H1 (cell line): ENCODE measurements at regions not wholly inside any gene's neighbourhood (a gene's known extent, or its start where the extent isn't known, plus 50 kb on each side); places are given as distances from the start of the nearest gene placed in this dataset.

Experiments
- BCL11A ChIP-seq, 2 experiments: IDR thresholded peaks; one replicate each; pipeline ENCODE4 v1.6.1; 2011; ENCODE audit warnings: low read depth in 2 of 2, low read length in 2 of 2, mild to moderate bottlenecking in 2 of 2
- GABPA ChIP-seq: IDR thresholded peaks from 2 replicates; pipeline ENCODE4 v1.6.1; 2011; ENCODE audit warnings: mild to moderate bottlenecking, low read length, moderate library complexity, borderline replicate concordance; ENCODE audit not compliant: insufficient read depth
- JUND ChIP-seq: IDR thresholded peaks from 2 replicates; pipeline ENCODE4 v1.6.1; 2011; ENCODE audit warnings: mild to moderate bottlenecking, improper control_type of control experiment, low read length
- KDM5A ChIP-seq: fragments of 200-600 bp; IDR thresholded peaks from 2 replicates; pipeline ENCODE4 v1.7.1; 2012; ENCODE audit warnings: mild to moderate bottlenecking, low read length, inconsistent platforms, mixed read lengths
- NRF1 ChIP-seq: IDR thresholded peaks from 2 replicates; pipeline ENCODE4 v1.6.1; 2011; ENCODE audit warnings: mild to moderate bottlenecking, low read depth, low read length, improper control_type of control experiment
- POLR2A ChIP-seq, 2 experiments: IDR thresholded peaks; 1 replicate in 1 of 2; 2 replicates in 1 of 2; pipeline ENCODE4 v1.6.1; 2011; ENCODE audit warnings: low read depth in 2 of 2, low read length in 2 of 2, mild to moderate bottlenecking in 2 of 2; ENCODE audit errors: control extremely low read depth in 1 of 2
- POLR2AphosphoS5 ChIP-seq: IDR thresholded peaks from 2 replicates; pipeline ENCODE4 v1.6.1; 2011; ENCODE audit warnings: low read depth, low read length
- SIN3A ChIP-seq, 2 experiments: IDR thresholded peaks in 1 of 2; conservative IDR thresholded peaks in 1 of 2; 2 replicates each; pipeline ENCODE4 v1.6.1; 2011 to 2012; ENCODE audit warnings: low read length in 2 of 2, improper control_type of control experiment in 1 of 2, low read depth in 1 of 2, mild to moderate bottlenecking in 1 of 2
- SP1 ChIP-seq: IDR thresholded peaks from 2 replicates; pipeline ENCODE4 v1.6.1; 2011; ENCODE audit warnings: low read depth, low read length
- TEAD4 ChIP-seq: IDR thresholded peaks from 2 replicates; pipeline ENCODE4 v1.6.1; 2012; ENCODE audit warnings: low read depth, low read length, inconsistent platforms, mixed read lengths
- YY1 ChIP-seq: IDR thresholded peaks from 2 replicates; pipeline ENCODE4 v1.6.1; 2011; ENCODE audit warnings: low read depth, mild to moderate bottlenecking, low read length
- TF ChIP-seq, protein P1 (sequence below), 3 experiments: IDR thresholded peaks; 1 replicate in 2 of 3; 2 replicates in 1 of 3; pipeline versions ENCODE4 v1.5.1 to v1.6.1; 2011; ENCODE audit warnings: low read length in 3 of 3, mild to moderate bottlenecking in 3 of 3, inconsistent platforms in 2 of 3, low read depth in 1 of 3, moderate library complexity in 1 of 3; ENCODE audit not compliant: insufficient read depth in 1 of 3; ENCODE audit errors: control extremely low read depth in 1 of 3
- TF ChIP-seq, protein P2 (sequence below): IDR thresholded peaks from 2 replicates; pipeline ENCODE4 v1.6.1; 2012; ENCODE audit warnings: low read length, inconsistent platforms

DNA sequence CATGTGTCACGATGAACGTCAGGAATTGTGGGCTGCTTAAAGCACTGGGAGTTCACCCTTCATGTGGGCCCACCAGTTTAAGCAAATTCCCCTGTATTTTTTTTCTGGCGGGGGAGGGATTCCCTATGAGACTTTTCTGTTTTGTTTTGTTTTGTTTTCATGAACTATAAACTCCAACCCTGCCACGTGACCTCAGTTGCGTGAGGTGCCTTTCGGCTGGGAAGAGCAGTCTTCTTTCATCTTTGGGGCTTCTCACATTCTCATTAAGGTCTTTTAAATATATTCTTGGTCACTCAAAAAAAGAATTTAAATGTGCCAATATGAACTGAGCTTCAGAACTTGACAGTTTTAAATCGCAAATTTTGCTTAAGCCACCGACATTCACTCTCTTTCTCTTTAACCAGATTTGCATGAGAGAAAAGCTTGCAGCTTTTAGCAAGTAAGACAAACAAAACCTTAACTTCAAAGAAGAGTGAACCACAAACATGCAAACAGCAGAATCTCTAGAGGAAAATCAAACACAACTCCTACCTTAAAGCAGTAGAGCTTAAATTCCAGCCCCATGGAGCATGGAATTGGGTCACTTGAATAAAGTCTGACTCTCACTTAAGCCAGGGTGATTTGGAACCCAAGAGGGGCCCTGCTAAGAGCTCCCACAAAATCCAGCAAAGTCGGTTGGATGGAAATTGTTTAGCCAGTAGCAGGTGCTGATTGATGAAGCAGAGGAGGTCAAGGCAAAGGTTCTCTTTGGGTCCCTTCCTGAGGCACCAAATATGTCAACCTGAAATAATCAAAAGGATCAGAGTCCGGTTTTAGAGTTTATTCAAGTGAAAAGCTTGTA is 699.8 kb upstream of the GBE1 start:
- no peak for TF ChIP-seq GABPA
- TF ChIP-seq, protein P1, sequence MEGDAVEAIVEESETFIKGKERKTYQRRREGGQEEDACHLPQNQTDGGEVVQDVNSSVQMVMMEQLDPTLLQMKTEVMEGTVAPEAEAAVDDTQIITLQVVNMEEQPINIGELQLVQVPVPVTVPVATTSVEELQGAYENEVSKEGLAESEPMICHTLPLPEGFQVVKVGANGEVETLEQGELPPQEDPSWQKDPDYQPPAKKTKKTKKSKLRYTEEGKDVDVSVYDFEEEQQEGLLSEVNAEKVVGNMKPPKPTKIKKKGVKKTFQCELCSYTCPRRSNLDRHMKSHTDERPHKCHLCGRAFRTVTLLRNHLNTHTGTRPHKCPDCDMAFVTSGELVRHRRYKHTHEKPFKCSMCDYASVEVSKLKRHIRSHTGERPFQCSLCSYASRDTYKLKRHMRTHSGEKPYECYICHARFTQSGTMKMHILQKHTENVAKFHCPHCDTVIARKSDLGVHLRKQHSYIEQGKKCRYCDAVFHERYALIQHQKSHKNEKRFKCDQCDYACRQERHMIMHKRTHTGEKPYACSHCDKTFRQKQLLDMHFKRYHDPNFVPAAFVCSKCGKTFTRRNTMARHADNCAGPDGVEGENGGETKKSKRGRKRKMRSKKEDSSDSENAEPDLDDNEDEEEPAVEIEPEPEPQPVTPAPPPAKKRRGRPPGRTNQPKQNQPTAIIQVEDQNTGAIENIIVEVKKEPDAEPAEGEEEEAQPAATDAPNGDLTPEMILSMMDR (IDR thresholded peaks at IDR 0.05; ENCODE audit: control extremely low read depth in 1 of 3, insufficient read depth in 1 of 3, low read depth in 1 of 3, low read length in 3 of 3) = no peak
- no peak for TF ChIP-seq KDM5A
- TF ChIP-seq YY1 = no peak
- no peak for TF ChIP-seq BCL11A (IDR thresholded peaks at IDR 0.05; ENCODE audit: low read depth in 2 of 2, low read length in 2 of 2)
- TF ChIP-seq SIN3A (conservative IDR thresholded peaks at IDR 0.05 in 1 of 2, IDR thresholded peaks at IDR 0.05 in 1 of 2; ENCODE audit: low read depth in 1 of 2, low read length in 2 of 2) = no peak
- no peak for TF ChIP-seq POLR2A (IDR thresholded peaks at IDR 0.05; ENCODE audit: control extremely low read depth in 1 of 2, low read depth in 2 of 2, low read length in 2 of 2)
- no peak for TF ChIP-seq POLR2AphosphoS5
- TF ChIP-seq NRF1 = no peak
- no peak for TF ChIP-seq SP1
- TF ChIP-seq TEAD4 = no peak
- TF ChIP-seq, protein P2, sequence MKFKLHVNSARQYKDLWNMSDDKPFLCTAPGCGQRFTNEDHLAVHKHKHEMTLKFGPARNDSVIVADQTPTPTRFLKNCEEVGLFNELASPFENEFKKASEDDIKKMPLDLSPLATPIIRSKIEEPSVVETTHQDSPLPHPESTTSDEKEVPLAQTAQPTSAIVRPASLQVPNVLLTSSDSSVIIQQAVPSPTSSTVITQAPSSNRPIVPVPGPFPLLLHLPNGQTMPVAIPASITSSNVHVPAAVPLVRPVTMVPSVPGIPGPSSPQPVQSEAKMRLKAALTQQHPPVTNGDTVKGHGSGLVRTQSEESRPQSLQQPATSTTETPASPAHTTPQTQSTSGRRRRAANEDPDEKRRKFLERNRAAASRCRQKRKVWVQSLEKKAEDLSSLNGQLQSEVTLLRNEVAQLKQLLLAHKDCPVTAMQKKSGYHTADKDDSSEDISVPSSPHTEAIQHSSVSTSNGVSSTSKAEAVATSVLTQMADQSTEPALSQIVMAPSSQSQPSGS = no peak
- no peak for TF ChIP-seq JUND
